Stimulated activated CD8-positive, alpha-beta memory T cell treated with anti-CD3 and anti-CD28 coated beads, Interleukin-15, amount 100 ng/mL, for 24 hours (primary cell): ENCODE measurements at regions not wholly inside any gene's neighbourhood (a gene's known extent, or its start where the extent isn't known, plus 50 kb on each side); places are given as distances from the start of the nearest gene placed in this dataset.

Experiments used
- DNase-seq: peaks from one replicate; pipeline ENCODE4 v3.0.0-alpha.2; 2020; ENCODE audit warnings: low read depth

DNA sequence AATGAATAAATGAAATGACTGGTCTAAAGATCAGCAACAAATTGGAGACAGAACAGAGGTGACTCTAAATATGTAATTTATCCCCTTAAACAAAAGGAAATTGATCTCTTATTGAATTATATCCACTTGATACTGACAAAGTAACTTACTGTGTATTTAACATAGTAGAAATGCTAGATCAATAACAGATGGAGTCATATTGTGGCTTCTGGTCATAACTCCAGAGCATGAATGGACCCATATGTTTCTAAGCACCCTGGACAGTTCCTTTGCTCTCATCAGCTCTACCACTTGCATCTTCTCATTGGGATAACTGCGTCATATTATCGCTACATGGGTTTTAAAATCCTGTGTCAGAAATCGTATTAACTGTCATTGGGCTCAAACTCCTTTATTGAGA is 222.3 kb downstream of the ETS1 start:
- no peak for DNase-seq

DNA sequence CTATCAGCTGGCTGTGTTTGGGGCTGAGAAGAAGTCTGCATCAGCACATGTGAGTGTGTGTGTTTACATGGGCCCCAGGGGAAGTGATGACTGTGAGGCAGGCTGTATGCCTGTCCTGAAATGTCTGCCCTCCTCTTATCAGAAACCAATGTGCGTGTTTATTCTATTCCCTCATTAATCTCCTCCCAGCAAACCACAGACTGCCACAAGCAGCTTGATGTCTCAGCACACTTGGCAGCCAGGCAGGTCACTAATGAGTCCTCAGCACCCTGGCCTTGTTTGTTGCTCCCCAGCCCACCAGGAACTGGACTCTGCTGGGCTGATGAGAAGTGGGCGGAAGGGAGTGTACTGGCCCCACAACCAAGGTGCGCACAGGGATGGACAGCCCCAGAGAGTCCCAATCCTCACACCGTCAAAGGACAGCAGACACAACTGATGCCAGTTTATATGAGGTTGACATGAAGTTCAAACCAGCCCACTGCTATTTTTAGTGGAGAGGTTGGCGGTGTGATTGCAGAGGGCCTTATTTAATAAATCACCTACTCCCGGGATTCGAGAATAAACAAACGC is 225.8 kb downstream of the ETS1 start:
- no peak for DNase-seq

DNA sequence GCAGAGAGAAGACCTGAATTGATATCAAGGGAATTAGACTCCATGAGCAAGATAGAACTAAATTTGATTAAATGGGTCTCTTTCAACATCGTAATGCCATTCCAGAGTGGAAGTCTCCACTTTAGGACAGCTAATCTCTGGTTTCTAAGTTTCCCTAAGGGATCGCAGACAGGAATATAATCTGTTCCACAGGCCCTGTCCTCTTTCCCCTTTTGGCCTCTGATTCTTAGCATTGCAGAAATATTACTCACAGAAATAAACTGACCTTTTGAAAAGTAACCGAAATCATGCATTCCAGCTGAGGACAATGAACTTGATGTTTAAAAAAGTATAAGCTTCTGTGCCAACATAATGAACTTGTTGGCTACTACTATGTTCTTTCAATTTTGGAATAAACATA is 227.8 kb downstream of the ETS1 start:
- DNase-seq, result no peak

DNA sequence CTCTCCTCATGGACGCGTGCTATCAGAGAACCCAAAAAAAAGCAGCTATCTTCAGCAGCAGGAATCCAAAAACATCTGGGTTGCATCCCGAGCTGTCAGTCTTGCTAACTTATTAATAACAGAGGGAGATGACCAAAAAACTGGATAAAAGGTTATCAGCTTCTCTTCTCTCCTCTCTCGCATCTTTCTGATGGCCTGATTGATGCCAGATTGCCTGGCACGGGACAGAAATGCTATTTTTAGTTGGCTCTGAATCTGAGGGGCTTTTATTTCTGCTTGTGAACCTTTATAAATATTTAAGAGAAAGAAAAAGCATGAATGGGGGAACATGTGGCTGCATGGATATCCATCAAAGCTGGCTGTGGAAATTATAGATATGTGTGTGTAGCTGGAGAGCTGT is 230.3 kb downstream of the ETS1 start:
- DNase-seq, result no peak

DNA sequence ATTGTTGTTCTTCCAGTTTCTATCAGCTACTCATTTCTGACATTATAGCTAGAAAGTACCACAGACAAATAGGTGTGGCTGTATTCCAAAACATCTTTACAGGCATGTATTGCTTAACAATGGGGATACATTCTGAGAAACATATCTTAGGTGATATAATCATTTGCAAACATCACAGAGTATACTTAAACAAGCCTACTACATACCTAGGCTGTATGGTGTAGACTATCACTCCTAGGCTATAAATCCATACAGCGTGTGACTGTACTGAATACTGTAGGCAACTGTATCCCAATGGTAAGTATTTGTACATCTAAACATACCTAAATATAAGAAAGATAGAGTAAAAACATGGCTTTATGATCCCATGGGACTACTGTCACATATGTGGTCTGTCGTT is 231.8 kb downstream of the ETS1 start:
- no peak for DNase-seq

DNA sequence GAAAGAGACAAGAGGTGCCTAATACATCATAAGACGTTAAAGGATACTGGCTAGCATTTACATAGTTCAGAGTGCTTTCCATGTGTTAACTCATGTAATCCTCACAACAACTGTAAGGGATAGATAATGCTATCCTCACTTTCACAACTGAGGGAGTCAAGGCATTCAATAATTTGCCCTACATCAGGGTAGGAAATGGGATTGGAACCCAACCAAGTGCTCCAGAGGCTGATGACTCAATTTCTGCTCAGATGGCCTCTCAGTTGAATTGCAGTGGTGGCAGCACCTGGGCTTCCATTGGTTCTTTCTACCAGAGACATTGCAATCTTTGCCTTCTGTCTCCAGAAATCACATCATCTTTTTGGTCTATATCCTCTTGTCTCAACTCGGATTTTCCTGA is 232.9 kb downstream of the ETS1 start:
- DNase-seq, result no peak

DNA sequence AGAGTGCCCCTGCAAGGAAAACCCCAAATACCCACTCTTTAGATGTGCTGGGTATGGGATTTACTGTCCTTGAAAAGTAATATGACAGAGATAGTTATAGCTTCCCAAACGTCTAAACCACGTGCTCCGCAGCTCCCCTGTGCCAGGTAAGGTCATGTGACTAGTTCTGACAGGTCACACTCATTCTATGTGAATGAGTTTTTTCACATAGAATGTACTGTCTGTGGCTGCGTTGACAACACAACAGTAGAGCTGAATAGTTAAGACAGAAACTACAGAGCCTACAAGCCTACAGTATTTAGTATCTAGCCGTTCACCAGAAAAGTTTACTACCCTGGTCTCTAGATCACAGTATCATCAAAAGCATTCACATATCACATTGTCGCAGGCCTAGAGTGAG is 236.2 kb downstream of the ETS1 start:
- DNase-seq, result no peak

DNA sequence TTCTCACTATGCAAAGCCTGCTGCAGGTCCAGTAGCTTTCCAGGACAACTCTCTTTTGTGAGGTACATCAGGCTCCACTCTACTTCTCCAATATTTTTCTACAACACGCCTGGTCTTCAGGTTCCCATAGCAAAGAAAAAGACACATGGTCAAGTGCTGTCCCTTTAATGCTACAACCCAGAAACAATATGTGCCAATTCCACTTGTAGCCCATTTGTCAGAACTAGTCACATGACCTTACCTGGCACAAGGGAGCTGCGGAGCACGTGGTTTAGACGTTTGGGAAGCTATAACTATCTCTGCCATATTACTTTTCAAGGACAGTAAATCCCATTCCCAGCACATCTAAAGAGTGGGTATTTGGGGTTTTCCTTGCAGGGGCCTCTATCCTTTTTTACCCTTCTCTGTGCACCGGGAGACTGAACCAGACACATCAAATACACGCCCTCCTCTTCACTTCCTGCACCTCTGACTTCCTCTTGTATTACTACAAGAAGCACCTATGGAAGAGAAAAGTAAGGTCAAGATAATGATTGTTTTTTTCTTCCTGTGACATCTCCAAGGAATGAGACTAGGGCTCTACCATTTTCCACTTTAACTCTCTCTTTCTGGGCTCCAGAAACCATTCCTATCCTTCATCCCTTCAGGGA is 237.6 kb downstream of the ETS1 start:
- no peak for DNase-seq

DNA sequence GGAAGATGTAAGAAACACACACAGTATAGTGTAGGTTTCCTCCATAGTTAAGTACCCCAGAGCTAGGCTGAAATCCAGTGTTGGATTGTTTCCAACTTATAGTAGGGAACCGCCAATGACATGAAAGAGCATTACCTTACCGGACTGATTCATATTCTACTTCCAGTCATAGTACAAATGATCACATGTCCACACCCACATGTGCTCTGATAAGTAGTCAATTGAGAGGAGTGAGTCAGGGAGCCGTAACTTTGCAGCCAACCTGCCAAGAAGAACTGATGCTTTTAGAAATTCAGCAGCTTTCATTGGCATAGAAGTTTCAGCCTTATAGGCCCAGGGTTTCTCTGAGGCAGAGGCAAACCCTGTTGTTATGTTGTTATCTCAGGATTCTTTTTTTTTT is 240.6 kb downstream of the ETS1 start:
- no peak for DNase-seq

DNA sequence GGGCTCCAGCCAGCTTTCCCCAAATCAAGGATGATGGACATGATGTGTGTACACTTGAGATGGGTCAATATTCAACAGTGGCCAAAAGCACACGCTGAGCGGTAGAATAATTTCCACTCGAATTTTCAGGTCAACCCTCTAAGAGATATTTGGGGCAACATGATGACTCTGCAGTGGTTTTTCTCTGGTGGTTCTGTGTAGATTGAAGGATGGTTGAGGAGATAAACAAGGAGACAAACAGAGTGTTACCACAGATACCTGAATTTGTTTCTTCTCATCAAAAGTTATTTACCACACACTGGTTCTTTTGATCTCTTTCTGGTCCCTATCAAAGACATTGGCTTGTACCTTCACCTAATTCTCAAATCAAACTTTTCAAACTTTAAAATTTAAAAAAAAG is 242.0 kb downstream of the ETS1 start:
- no peak for DNase-seq

DNA sequence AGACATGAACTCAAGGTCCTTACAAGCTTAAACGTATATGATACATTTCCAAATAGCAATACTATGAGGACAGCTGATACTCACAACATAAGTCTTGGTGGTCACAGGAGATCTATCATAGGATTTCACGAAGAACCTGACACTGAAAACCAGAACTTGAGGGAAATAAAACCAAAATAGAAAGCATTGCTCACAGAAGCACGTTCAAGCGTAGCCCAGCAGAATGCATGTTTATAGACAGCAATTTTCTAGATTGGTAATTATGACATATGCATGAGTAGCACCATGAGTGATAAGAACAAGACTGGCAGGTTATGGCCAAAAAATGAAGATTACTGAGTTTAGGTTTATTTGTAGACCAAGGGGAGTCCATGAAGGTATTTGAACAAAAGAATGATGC is 243.5 kb downstream of the ETS1 start:
- no peak for DNase-seq

DNA sequence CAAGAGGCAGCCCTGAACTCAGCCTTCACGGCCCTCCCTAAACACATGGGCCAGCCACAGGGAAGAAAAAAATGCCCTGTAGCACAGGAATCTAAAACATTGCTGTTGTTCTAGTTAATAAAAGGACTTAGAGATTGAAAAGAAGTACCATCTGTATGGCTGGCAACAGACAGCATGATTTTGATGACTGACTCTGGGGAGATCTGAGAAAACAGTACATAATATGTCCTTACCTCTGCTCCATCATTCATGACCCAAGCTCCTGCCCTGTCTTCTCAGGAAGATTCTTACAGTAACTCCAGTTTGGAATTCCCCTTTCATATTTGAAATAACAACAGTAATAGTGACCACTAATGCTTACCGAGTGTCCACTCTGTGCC is 244.2 kb downstream of the ETS1 start:
- no peak for DNase-seq

DNA sequence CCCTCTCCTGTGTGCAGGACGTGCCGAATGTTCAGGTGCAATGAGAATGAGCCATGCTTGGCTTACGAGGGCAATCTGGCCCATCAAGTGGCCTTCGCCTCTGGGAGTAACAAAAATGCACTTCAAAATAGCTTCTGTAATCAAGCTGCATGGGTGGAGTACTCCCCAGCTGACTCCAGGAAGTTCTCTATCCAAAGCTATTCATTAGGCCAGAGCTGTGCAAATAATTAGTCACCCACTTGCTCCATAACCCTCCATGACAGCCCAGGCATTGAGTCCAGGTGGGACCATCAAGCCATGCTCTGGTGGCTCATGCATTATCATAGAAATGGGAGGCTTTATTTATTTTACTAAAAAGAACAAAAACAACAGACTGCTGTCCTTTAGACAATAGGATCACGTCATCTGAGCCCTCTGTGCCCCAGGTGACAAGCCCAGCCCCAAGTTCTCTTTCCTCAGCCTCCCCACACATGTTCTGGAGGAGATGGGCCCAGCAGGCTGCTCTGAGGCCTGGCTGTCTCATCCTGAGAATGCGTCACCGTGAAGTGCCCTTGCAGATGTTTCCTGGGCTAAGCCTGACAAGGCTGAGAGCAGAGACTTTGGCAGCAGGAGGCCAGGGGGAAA is 244.7 kb downstream of the ETS1 start:
- no peak for DNase-seq

DNA sequence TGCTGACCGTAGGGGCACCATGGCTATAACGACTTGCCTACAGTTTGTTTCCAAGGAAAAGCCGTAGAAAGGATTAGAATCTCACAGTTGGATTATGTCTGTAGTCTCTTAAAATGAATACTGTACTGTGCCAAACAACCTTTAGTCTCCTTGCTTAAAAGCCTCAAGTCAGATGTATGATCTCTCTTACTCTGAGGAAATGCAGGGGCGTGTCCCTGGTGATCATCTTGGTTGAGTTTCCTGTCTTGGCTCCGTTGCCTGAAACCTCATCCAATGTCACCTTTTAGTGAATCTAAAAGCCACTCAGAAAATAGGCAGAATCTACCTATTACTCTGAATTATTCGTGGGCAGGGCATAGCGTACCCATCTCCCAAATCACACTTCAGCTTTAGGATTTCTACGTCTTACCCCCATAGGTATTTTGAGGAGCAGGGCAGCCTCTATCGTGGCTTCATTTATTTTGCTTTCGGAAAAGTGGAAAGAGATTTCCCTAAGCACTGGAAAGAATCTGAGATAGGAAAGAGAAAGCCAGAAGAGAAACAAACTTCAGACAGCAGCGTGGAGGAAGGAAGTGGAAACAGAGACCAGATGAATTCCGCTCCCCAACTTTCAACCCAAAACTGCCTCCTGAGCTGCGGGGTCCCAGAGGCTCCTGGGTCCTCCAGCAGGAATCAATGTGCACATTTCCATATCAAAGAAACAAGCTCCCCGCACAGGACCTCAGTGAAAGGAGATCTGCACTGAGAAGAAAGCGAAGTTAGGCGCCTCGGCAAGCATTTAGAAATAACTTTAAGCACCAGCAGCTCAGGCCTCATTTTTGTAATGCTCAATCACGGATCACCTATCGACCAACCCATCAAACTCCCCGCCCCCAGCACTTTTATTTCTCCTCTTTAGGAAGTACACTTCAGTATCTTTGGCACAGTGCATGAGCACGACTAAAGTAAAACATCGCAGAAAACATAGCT is 245.8 kb downstream of the ETS1 start:
- no peak for DNase-seq

DNA sequence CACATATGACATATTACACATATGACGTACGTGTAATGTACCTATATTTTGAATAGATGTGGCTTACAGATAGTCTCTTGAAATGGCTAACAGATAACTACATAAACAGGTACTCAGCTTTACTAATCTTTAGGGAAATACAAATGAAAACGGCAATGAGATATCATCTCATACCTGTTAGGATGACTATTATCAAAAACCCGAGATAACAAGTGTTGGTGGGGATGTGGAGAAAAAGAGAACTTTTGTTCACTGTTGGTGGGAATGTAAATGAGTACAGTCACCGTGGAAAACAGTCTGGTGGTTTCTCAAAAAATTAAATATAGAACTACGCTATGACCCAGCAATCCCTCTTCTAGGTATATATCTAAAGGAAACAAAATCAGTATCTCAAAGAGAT is 247.6 kb downstream of the ETS1 start:
- DNase-seq, result no peak

DNA sequence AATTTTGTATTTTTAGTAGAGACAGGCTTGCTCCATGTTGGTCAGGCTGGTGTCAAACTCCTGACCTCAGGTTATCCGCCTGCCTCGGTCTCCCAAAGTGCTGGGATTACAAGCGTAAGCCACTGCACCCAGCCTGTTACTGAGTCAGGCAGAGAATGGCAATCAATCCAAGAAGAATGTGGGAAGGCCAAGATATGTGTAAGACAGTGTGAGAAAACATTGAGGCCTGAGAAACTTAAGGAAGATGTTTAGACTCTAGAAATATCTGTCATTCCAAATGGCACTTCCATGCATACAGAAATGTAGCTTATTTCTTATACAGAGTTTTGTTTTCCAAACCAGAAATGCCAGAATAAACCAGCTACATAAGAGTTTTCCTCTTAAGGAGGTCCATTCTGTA is 248.5 kb downstream of the ETS1 start:
- DNase-seq, result no peak

DNA sequence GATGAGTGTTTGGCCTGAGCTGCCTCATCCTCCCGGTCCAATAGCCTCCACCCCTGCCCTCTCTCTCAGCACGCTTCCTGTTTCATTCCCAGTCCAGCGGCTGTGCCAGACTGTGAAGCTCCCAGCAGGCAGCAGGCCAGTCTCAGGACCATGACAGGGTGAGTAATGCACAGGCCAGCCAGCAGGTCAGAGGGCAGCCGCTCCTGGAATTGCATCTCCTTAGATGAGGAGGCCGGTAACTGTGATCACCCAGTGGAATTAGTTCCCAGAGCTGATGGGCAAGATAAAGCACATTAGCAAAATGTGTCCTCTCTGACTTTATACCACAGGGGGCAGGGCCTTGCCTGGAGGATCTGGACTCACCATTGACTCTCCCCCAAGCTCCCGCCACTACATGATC is 251.2 kb downstream of the ETS1 start:
- no peak for DNase-seq

DNA sequence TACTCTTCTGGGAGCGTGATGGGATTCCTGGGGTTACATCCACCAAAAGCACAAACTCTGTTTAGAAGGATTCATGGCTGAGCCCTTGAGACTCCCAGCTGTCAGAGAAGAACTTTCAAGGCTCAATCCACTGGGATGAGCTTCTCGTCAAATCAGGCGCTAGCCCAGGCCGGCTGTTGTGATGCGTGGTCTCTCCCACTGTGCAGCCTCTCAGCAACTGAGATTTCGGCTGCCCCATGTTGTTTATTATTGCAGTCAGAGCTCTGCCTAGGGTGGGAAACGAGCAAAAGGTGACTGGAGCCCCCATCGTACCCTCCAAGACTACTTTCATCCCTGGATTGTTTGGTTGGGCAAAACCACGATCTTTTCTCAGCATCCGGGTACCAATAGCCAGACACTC is 251.6 kb downstream of the ETS1 start:
- no peak for DNase-seq

DNA sequence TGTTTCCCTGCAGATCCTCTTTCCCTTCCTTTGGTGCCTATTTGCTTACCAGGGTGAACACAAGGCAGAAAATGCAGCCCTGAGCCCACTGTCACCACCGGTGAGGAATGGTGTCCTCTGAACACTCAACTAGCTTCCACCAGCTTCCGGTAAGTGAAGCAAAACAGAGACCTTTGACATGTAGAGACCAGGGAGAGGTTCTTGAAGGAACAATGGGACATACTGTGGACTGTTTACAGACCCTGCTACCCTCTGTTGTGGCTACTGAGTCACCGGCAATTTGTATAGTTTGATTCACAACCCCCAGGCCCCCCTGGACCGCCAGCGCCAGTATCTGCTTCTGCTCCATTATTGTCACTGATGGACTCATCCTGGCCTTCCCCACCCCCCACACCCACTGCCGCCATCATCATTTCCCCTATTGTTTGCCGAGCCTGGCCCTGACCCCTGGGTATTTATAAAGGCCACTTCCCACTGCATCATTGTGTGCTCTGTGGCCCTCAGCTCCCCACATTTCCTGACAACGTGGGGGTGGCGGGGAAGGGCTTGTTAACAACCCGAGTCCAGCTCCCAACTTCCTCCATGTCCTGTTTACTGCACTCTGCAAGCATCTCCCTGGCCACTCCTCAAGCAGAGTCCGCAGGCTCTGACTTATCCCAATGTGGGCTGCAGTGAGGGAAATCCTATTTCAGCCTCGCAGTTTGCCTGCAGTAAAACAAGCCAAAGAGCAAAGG is 252.9 kb downstream of the ETS1 start:
- DNase-seq, result no peak

DNA sequence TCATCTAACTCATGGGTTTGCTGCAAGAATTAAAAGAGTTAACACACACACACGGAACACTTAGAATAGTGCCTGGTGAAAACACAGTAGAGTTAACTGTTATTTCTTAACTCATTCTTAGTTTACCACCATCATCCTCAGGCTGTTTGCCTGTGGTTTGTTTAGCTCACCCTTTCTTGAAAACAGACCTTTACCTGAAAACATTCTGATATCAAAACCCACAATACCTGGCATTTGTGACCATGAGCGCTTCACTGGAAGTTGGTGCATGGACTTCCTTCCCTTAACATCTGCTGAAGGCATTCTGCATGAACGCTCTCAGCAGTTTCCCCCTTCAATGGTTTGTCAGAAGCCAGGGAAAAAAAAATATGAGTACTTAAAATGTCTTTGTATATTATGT is 256.0 kb downstream of the ETS1 start:
- DNase-seq, result no peak

DNA sequence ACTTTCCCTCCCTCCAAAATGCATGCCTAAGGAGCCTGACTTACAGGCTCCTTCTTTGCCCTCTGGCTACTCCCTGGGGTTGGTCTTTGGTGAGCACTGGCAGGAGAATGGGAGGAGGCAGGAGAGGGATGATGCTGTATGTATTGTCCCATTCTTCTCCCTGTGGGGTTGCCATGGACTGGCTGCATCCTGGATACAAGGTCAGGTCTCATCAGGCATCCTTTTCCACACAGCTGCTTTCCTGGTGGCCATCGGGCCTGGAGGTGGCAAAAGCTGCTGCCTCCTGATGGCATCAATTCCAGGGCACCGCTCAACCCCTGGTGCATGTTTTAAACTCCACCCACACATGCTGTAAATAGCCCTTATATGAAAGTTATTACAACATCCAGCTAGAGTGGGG is 257.2 kb downstream of the ETS1 start:
- no peak for DNase-seq

DNA sequence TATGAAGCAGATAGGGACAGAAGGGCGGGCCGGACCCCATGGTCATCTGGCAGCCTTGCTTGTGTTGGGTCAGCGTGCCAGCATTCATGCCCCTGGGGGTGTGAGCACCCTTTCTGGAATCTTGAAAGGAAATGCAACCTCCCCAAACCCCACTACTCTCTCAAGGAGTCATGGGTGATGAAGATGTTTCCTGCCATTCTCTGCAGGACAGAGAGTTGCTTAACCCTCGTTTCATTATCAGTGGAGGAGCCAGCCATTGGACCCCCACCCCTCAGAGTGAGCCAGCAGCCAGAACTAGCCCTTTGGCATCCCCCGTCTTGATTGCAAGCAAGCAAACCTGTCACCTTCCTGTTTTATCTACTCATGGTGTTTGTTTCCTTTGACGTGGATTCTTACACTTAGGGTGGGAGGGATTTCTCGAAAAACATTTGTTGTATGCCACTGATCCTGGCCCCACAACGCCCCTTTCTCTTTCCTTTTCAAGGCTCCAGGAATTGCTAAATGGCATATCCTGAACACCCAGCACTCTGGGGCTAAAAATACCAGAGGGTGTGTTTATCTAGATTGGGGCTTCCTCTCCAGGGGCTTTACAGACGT is 258.3 kb downstream of the ETS1 start:
- DNase-seq, result no peak
